HG03039 (cell line): ENCODE measurements at regions not wholly inside any gene's neighbourhood (a gene's known extent, or its start where the extent isn't known, plus 50 kb on each side); places are given as distances from the start of the nearest gene placed in this dataset.

Experiments
- ATAC-seq: cut with Tn5 transposase; IDR thresholded peaks from one replicate; pipeline ENCODE4 v1.9.1; 2021; ENCODE audit warnings: mild to moderate bottlenecking, moderate library complexity; ENCODE audit not compliant: unreplicated experiment

GRCh38 chr2:120878970-120879369 lies 143.3 kb downstream of the GLI2 start:
- ATAC-seq: no peak

GRCh38 chr2:120879431-120880295 lies 144.0 kb downstream of the GLI2 start:
- ATAC-seq: no peak

GRCh38 chr2:120880381-120880780 lies 144.7 kb downstream of the GLI2 start:
- no peak for ATAC-seq

GRCh38 chr2:120881981-120882788 lies 146.5 kb downstream of the GLI2 start:
- ATAC-seq: no peak

GRCh38 chr2:120883607-120884440 lies 148.2 kb downstream of the GLI2 start:
- no peak for ATAC-seq

GRCh38 chr2:120884472-120885290 lies 149.0 kb downstream of the GLI2 start:
- no peak for ATAC-seq

GRCh38 chr2:120885321-120885720 lies 149.7 kb downstream of the GLI2 start:
- ATAC-seq: no peak

GRCh38 chr2:120885749-120886148 lies 150.1 kb downstream of the GLI2 start:
- no peak for ATAC-seq

GRCh38 chr2:120886534-120887319 lies 151.1 kb downstream of the GLI2 start:
- no peak for ATAC-seq

- ATAC-seq: no peak
Measured at GRCh38 chr2:120887320-120887697, 151.6 kb downstream of the GLI2 start.

- ATAC-seq: no peak
Measured at GRCh38 chr2:120887741-120888231, 152.1 kb downstream of the GLI2 start.

- ATAC-seq: no peak
Measured at GRCh38 chr2:120888851-120889250, 153.2 kb downstream of the GLI2 start.

GRCh38 chr2:120889936-120890335 lies 154.3 kb downstream of the GLI2 start:
- no peak for ATAC-seq

- no peak for ATAC-seq
Measured at GRCh38 chr2:120890566-120891360, 155.1 kb downstream of the GLI2 start.

- no peak for ATAC-seq
Measured at GRCh38 chr2:120892271-120892966, 156.8 kb downstream of the GLI2 start.

GRCh38 chr2:120892967-120893667 lies 157.4 kb downstream of the GLI2 start:
- ATAC-seq: no peak
